CD14-positive monocyte (primary cell): ENCODE measurements at regions not wholly inside any gene's neighbourhood (a gene's known extent, or its start where the extent isn't known, plus 50 kb on each side); places are given as distances from the start of the nearest gene placed in this dataset.

ENCODE experiments used
- DNase-seq, 3 donors: peaks; one replicate each; pipeline ENCODE4 v3.0.0-alpha.2; 2011 to 2022
- H2AFZ ChIP-seq: 2 replicates; pipeline ENCODE4 v1.6.0; 2012; ENCODE audit warnings: mild to moderate bottlenecking, low read depth, low read length, inconsistent platforms; ENCODE audit not compliant: insufficient read depth, poor library complexity, severe bottlenecking
- H3K27ac ChIP-seq, 2 donors: 1 replicate in 1 of 2; 2 replicates in 1 of 2; pipeline ENCODE4 v1.5.1; 2012 to 2013; ENCODE audit warnings: low read length in 2 of 2, control low read depth in 1 of 2, inconsistent platforms in 1 of 2, low read depth in 1 of 2, mild to moderate bottlenecking in 1 of 2
- H3K27me3 ChIP-seq, 2 donors: one replicate each; pipeline versions ENCODE4 v1.6.0 to v1.6.1; 2011 to 2013; ENCODE audit warnings: low read length in 2 of 2; ENCODE audit not compliant: control insufficient read depth in 2 of 2, insufficient read depth in 2 of 2
- H3K36me3 ChIP-seq, 2 donors: replicated peaks in 1 of 2; 1 replicate in 1 of 2; 2 replicates in 1 of 2; pipeline versions ENCODE4 v1.5.1 to v1.6.1; 2012 to 2013; ENCODE audit warnings: low read length in 2 of 2, control low read depth in 1 of 2, inconsistent platforms in 1 of 2, mild to moderate bottlenecking in 1 of 2; ENCODE audit not compliant: insufficient read depth in 2 of 2, control insufficient read depth in 1 of 2
- H3K4me1 ChIP-seq, 2 donors: 1 replicate in 1 of 2; 2 replicates in 1 of 2; pipeline versions ENCODE4 v1.5.1 to v1.6.1; 2012 to 2013; ENCODE audit warnings: low read length in 2 of 2, control low read depth in 1 of 2, inconsistent platforms in 1 of 2, mild to moderate bottlenecking in 1 of 2, moderate library complexity in 1 of 2; ENCODE audit not compliant: insufficient read depth in 2 of 2, control insufficient read depth in 1 of 2
- H3K4me2 ChIP-seq: replicated peaks from 2 replicates; pipeline ENCODE3; 2012; ENCODE audit warnings: low read length, moderate library complexity, mild to moderate bottlenecking; ENCODE audit not compliant: poor library complexity, severe bottlenecking; ENCODE audit errors: extremely low read depth
- H3K4me3 ChIP-seq, 3 experiments: fragments of 200-600 bp in 1 of 3; sonication (generic) in 1 of 3; replicated peaks in 1 of 3; 1 replicate in 2 of 3; 2 replicates in 1 of 3; pipeline ENCODE4 v1.5.1; 2011 to 2013; ENCODE audit warnings: low read length in 3 of 3, mild to moderate bottlenecking in 3 of 3, control low read depth in 2 of 3, low read depth in 2 of 3, inconsistent platforms in 1 of 3, moderate library complexity in 1 of 3
- H3K79me2 ChIP-seq: 2 replicates; pipeline ENCODE4 v1.6.0; 2012; ENCODE audit warnings: mild to moderate bottlenecking, control low read depth, inconsistent platforms, low read length, moderate library complexity; ENCODE audit not compliant: insufficient read depth
- H3K9ac ChIP-seq: 2 replicates; pipeline ENCODE4 v1.6.0; 2017; ENCODE audit warnings: low read length, mild to moderate bottlenecking; ENCODE audit not compliant: insufficient read depth, poor library complexity, severe bottlenecking
- H3K9me3 ChIP-seq, 2 donors: replicated peaks in 1 of 2; 1 replicate in 1 of 2; 2 replicates in 1 of 2; pipeline versions ENCODE4 v1.5.1 to v1.6.1; 2012 to 2013; ENCODE audit warnings: low read length in 2 of 2, control low read depth in 1 of 2; ENCODE audit not compliant: control insufficient read depth in 1 of 2, insufficient read depth in 1 of 2
- H4K20me1 ChIP-seq: 2 replicates; pipeline ENCODE4 v1.6.0; 2012; ENCODE audit warnings: mild to moderate bottlenecking, low read length, control low read depth, moderate library complexity; ENCODE audit not compliant: insufficient read depth
- H3K27ac Mint-ChIP-seq, 7 donors: one replicate each; pipeline ENCODE4 v1.8.0; 2020; ENCODE audit warnings: mild to moderate bottlenecking in 7 of 7, mixed read lengths in 7 of 7, moderate library complexity in 6 of 7, inconsistent platforms in 2 of 7
- H3K27me3 Mint-ChIP-seq, 3 donors: one replicate each; pipeline ENCODE4 v1.8.0; 2021 to 2022; ENCODE audit warnings: low read depth in 3 of 3, mild to moderate bottlenecking in 3 of 3, mixed read lengths in 3 of 3, moderate library complexity in 3 of 3, inconsistent platforms in 1 of 3
- H3K36me3 Mint-ChIP-seq, 2 donors: one replicate each; pipeline ENCODE4 v1.8.0; 2020; ENCODE audit warnings: mixed read lengths in 2 of 2, inconsistent platforms in 1 of 2, mild to moderate bottlenecking in 1 of 2
- H3K4me1 Mint-ChIP-seq: one replicate; pipeline ENCODE4 v1.8.0; 2020; ENCODE audit warnings: mild to moderate bottlenecking, mixed read lengths
- H3K4me3 Mint-ChIP-seq, 2 donors: one replicate each; pipeline ENCODE4 v1.8.0; 2020; ENCODE audit warnings: mild to moderate bottlenecking in 2 of 2, mixed read lengths in 2 of 2, moderate library complexity in 1 of 2
- H3K9me3 Mint-ChIP-seq, 7 donors: one replicate each; pipeline ENCODE4 v1.8.0; 2020 to 2022; ENCODE audit warnings: mixed read lengths in 7 of 7, mild to moderate bottlenecking in 6 of 7, moderate library complexity in 6 of 7, inconsistent platforms in 2 of 7
- CTCF ChIP-seq: fragments of 200-600 bp; IDR thresholded peaks from one replicate; pipeline ENCODE4 v1.8.0; 2022; ENCODE audit warnings: antibody characterized with exemption, mild to moderate bottlenecking
- WGBS: methylation state at CpG from one replicate; pipeline ENCODE4 v1.1.5; 2013; ENCODE audit warnings: missing lambda C conversion rate; ENCODE audit not compliant: insufficient coverage; 5-methylcytosine and 5-hydroxymethylcytosine counted together
- intact Hi-C, 2 donors: fragments of 100-400 bp; cut with micrococcal nuclease; formaldehyde crosslinking; loops; one replicate each; pipeline versions ENCODE4 v1.15.0 to v1.15.1; 2023

DNA sequence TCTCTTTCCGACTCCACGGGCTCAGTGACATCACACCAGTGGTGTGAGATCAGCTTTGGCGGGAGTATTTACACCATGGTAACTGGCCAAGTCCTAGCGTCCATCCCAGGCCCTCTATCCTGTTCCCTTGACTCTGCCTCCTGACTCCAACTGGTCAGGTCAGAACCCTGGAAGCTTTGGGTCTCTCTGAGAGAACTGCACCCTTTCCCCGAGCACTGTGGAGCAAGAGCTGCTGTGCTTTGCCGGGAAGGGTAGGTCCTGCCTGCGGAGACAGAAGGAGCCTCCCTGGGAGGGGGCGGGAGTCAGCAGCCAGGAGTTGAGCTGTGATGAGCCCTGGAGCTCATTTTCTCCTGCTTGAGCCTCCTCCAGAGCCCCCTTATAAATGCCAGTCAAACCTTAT is 212.1 kb upstream of the TNRC6C start:
- 93% methylated on average over 4 of the region's 8 CpGs for WGBS
- no peak for DNase-seq
- H3K36me3 Mint-ChIP-seq = no peaks in the 10 kb centered on the region
- H3K9me3 ChIP-seq = no peaks in the 10 kb centered on the region
- H3K27me3 ChIP-seq = no peaks in the 10 kb centered on the region
- no peak overlapping the region for H3K9ac ChIP-seq
- H3K9me3 Mint-ChIP-seq = peaks cover 0 to 4% (median 0%) of the 10 kb centered on the region in 7 donors
- no peak overlapping the region for H3K27ac ChIP-seq
- no peaks in the 10 kb centered on the region for H3K36me3 ChIP-seq
- H3K4me3 Mint-ChIP-seq = no peak overlapping the region
- H3K27ac Mint-ChIP-seq = no peak overlapping the region
- no peak overlapping the region for H3K4me3 ChIP-seq
- intact Hi-C loops = loop anchor here in 1 of 2 donors (10.0 kb wide), 1 partner anchor 202 kb away; no protein-coding TSS in a partner anchor
- H3K4me2 ChIP-seq = no peak overlapping the region
- peaks cover 0 to 4% (median 1%) of the 10 kb centered on the region in 3 donors for H3K27me3 Mint-ChIP-seq
- H3K4me1 Mint-ChIP-seq = no peaks in the 10 kb centered on the region
- H4K20me1 ChIP-seq = no peaks in the 10 kb centered on the region
- H3K79me2 ChIP-seq = no peaks in the 10 kb centered on the region
- TF ChIP-seq CTCF = no peak
- H2AFZ ChIP-seq = no peak overlapping the region
- no peaks in the 10 kb centered on the region for H3K4me1 ChIP-seq

GRCh38 chr17:77746896-77747554 is 211.5 kb upstream of the TNRC6C start:
- no peak for DNase-seq
- no CpG with 5 or more reads among the region's 8 CpGs for WGBS
- no peaks in the 10 kb centered on the region for H3K9me3 ChIP-seq
- Mint-ChIP-seq H3K4me1 (no peaks in the 10 kb centered on the region), H3K36me3 (no peaks in the 10 kb centered on the region), H3K9me3 (peaks cover 0 to 4% (median 0%) of the 10 kb centered on the region in 7 donors), H3K27me3 (peaks cover 0 to 4% (median 1%) of the 10 kb centered on the region in 3 donors), H3K27ac (no peak overlapping the region), H3K4me3 (no peak overlapping the region)
- no peaks in the 10 kb centered on the region for H3K36me3 ChIP-seq
- no peaks in the 10 kb centered on the region for H3K4me1 ChIP-seq
- no peaks in the 10 kb centered on the region for H3K79me2 ChIP-seq
- H3K4me3 ChIP-seq = no peak overlapping the region
- H3K27me3 ChIP-seq = no peaks in the 10 kb centered on the region
- intact Hi-C loops = loop anchor here in 1 of 2 donors (10.0 kb wide), 1 partner anchor 202 kb away; no protein-coding TSS in a partner anchor
- no peak for TF ChIP-seq CTCF
- H2AFZ ChIP-seq = no peak overlapping the region
- no peak overlapping the region for H3K9ac ChIP-seq
- no peaks in the 10 kb centered on the region for H4K20me1 ChIP-seq
- H3K4me2 ChIP-seq = no peak overlapping the region
- no peak overlapping the region for H3K27ac ChIP-seq
